GM18907 (cell line): ENCODE measurements at regions not wholly inside any gene's neighbourhood (a gene's known extent, or its start where the extent isn't known, plus 50 kb on each side); places are given as distances from the start of the nearest gene placed in this dataset.
A peak's percentile ranks its signal among the peaks of the same experiment; 100 is the strongest.
"Not testable (repeated sequence)": the region's sequence is repeated elsewhere in the genome, so short reads cannot be mapped to it uniquely, and the experiment has no call there.

Source experiments
- ATAC-seq: cut with Tn5 transposase; IDR thresholded peaks from one replicate; pipeline ENCODE4 v1.9.1; 2021; ENCODE audit warnings: mild to moderate bottlenecking, moderate library complexity; ENCODE audit not compliant: unreplicated experiment

DNA sequence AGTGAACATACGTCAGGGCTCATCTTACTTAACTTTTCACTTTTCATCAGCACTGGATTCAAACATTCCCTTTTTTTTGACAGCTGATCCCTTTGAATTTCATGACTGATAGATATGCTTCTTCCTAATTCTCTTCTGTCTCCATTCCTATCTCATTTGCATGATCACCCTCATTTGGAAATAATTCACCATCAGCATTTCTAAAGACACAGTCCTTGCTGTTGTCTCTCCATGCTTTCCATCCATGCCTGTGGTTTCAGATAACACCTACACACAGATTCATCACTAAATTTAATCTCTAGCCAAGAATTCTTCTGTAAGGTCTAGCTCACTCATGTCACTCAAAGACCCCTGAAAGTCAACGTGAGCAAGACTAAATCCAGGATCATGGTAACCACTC is 228.4 kb upstream of the BTBD3 start:
- ATAC-seq = no peak

DNA sequence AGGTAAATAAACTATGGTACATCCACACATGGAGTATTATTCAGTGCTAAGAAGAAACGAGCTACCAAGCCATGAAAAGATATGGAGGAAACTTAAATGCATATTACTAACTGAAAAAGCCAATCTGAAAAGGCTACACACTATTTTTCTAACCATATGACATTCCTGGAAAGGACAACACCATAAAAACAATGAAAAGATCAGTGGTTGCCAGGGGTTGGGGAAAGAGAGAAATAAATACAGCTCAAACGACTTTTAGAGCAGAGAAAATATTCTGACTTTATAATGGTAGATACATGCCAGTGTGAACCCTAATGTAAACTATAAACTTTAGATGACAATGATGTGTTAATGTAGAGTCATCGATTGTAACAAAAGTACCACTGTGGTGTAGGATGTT is 225.9 kb upstream of the BTBD3 start:
- no peak for ATAC-seq

DNA sequence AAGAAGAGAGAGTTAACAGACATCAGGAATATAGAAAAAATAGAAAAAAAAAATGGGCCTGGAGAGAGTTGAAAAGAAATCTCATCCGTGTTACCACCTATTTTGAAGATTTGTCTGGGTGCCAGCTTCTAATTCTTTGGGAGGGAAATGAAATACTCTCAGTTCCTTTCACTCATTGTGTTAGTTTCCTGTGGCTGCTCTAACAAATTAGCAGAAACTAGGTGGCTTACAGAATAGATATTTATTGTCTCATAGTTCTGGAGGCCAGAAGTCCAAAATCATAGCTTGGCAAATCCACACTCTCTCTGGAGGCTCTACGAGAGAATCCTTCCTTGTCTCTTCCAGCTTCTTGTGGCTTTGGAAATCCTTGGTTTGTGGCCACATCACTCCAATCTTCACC is 225.1 kb upstream of the BTBD3 start:
- no peak for ATAC-seq

DNA sequence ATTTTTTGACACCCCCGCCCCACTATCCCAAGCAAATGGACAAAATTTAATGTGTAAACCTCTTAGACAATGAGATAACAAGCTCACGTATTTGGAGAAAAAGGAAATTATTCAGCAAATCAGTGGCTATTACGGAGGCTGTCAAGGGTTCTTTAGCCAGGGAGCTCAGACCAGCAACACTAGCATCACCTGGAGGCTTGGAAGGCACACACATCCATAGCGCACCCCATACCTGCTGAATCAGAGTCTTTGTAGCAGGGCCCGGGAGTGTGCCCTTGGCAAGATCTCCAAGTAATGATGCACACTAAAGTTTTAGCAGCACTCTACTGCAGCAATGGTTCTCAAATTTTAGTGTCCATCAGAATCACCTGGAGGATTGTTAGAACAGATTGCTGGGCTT is 223.2 kb upstream of the BTBD3 start:
- ATAC-seq = no peak

DNA sequence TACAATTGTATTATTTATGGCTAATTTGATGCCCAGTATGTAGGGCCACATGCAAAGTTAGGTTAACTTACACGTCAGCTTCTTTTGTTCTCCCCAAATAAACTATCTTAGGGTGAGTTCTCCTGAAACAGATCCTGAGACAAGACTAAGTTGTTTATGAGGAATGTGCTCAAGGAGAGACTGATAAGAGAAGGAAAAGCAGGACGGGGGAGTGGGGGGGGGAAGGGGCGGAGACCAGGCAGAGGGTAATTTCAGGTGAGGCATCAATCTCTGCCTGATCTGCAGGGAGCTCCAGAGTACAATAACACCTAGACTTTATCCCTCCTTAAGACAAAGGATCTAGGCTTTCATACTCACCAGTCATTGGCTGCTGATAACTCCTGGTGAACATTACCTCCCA is 220.6 kb upstream of the BTBD3 start:
- ATAC-seq = no peak

DNA sequence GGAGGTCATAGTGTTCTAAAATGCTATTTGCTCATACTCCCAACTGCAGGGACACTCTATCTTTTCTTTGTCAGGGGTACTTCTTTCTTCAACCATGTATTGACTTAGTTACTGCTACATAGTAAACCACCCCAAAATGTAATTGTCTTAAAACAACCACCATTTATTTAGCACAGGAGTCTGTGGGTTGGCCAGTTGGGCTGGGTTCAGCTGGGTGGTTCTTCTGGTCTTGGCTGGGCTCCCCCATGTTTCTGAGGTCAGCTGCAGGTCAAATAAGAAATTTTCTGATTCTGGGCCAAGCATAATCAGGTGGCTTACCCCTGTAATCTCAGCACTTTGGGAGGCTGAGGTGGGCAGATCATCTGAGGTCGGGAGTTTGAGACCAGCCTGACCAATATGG is 220.0 kb upstream of the BTBD3 start:
- ATAC-seq = no peak

DNA sequence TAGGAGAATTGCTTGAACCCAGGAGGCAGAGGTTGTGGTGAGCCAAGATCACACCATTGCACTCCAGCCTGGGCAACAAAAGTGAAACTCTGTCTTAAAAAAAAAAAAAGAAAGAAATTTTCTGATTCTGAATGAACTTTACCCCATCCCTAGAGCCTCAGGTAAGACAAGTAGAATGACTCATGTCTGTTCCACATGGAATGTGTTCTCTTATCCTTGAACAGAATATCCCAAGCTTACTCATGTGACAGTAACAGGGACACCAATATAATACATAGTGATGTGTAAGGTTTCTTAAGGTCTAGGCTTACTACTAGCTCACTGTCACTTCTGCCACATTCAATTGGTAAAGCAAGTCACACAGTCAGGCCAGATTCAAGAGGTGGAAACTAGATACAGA is 219.6 kb upstream of the BTBD3 start:
- no peak for ATAC-seq

DNA sequence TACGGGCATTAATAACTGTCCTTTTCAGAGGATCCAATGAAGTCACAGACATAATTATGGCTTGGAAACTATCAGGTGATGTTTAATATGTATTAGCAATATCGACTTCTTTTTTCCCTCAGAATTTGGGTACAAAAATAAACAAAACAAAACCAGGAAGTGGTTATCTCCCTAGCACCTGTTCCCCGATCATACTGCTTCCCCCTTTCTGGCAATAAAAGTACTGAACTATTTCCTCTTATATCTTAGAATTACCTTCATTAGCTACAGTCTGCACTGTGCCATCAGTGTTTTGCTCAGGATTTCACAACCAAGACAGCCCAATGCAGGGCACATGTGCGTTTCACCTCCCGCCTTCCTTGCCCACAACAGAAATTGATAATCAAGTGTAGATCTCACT is 216.9 kb upstream of the BTBD3 start:
- no peak for ATAC-seq

DNA sequence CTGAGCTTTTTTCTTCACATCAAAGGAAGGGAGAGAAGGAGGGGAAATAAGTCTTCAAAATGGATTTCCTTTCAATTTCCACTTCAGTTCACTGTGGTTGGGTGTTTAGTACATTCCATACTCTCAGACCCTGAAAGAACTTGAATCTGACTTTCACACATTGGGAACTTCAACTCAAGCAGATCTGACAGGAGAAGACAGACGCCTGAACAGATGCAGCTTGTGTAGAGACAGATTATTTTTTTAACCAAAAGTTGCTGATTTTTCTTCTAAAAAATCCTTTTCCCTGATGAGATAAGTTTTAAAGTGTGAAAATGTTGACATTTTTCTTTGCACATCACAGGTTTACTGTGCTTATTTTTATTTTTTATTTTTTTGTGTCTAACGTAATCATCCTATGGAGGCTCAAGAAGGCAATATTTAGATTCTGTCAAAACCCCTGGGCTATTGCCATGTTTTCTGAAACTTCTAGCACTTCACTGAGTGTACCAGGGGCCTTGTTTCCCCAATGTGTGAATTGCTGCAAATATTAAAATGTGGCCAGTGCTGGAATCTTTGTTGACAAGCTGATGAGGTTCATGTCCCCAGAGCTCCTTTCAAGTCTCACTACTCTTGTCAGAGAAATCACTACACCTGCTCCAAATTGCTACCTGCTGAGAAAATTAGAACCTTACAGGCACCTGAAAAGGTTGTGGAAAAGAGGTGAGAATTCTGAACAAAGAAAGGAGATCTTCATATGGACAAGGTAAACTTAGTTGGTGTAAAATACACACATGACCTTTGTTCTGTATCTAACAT is 214.8 kb upstream of the BTBD3 start:
- ATAC-seq = no peak

DNA sequence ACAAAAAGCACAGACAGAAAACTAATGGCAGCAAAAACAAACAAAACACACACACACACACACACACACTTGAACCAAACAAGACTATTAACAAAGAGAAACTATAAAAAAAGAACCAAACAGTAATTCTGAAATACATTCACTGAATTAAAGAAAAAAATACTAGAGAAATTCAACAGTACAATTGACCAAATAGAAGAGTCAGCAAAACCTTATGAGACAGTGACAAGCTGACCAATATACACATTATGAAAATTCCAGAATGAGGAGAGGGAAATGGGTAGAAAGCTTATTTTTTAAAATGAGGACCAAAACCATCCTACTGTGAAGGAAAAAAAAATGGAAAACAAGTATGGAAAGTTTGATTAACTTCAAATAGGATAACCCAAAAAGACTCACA is 212.2 kb upstream of the BTBD3 start:
- ATAC-seq = no peak

DNA sequence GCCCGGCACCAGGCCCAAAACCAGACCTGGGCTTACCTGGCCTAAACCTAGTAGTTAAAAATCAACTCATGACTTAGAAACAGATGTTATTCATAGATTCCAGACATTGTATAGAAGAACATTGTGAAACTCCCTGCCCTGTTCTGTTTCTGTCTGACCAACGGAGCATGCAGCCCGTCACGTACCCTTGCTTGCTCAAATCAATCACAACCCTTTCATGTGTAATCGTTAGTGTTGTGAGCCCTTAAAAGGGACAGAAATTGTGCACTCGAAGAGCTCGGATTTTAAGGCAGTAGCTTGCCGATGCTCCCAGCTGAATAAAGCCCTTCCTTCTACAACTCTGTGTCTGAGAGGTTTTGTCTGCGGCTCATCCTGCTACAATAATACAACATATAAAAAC is 209.5 kb upstream of the BTBD3 start:
- ATAC-seq = not testable (repeated sequence)

DNA sequence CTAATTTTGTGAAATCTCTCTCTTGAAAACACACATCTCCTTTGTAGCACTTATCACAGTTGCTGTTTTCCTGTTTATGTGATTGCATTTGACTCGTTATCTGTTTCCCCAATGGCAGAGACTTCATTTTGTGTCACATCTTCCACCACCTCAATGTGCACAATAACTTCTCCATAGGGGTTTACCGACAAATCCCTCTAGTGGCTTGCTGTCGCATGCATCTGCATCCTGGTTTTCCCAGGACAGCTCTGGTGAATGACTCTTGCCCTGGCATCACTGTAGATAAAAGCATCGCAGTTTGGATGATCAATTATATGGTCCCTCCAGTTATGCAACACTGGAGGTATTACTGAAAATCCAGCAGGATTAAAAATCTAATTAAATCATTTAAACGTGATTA is 206.5 kb upstream of the BTBD3 start:
- ATAC-seq = no peak

DNA sequence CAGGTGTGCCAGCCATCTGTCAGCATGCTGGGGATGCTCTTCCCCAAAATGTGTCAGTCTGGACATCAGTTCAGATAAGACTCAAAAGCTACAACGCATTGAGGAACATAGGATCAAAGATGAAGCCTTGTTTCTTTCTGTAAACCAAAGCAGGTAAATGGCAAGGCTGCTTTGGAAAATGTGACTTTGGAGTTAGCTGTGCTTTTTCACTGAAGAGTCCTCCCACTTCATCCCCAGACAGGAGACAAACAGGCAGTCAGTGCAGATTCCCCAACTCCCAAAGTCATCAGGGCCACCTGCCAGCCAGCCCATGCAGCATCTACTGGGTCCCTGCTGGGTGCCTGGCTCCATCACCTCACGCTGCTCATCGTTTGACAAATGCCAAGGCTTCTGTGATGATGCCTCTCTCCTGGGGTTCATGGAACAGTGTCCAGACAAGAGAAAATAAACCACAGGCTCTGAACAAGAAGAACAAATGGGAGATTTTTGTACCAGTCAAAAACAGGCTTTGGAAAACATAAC is 205.0 kb upstream of the BTBD3 start:
- no peak for ATAC-seq

DNA sequence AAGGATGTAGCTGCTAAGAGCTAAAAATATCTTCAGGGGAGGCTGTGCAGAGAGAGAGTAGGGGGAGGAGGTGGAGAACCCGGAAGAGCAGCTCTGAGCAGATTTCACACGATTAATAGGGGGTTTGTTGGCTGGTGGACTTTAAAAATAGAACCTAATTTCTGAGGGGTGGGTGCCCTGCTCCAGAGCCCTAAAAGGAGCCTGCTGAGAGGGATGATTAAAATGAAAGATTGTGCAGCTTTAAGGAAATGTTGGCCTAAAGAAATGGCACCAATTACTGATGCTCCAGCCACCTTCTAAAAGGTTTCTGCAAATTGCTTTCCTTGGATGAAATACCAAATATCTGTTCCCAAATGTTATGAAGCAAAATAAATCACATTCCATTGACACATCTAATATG is 202.8 kb upstream of the BTBD3 start:
- no peak for ATAC-seq

DNA sequence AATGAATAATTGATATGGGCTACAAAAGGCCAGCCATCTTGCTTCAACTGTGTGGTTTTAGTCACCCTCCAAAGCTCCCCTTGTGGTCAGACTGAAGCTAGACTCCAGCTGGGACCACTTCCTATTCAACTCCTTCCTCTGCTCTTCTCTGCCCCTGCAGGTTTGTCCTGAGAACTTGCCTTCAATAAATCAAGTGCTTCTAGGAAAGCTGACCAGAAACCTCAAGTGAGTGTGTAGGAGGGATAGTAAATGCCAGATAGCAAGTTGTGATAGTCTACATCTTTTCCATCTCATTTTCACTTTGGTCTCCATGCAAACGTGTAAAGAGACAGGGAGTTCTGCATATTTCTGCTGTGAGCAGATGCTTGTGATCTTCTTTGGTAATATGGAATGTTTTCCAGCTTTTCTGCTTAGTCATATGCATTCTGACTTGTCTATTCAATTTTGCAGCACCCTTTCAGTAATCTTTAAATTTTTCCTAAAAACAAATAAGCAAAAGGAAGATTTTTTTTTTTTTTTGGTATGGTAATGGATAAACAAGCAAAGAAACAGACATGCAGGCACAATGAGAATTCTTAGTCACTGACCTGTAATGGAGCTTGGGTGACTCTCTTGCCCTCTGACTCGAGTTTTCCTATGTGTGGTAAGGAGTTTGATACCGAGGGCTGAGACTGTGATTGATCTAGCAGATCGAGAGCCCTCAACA is 201.3 kb upstream of the BTBD3 start:
- peak; percentile 70 for ATAC-seq

DNA sequence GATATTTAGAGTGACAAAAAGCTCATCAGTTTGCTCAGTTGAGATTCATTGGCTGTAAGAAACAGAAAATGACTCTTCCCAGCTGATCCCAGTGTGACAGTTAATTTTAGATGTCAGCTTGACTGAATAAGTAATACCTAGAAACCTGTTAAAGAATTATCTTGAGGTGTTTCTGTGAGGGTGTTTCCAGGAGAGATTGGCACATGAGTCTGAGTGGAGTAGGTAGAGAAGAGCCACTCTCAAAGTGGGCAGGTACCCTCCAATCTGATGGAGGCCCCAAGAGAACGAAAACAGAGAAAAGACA is 200.8 kb upstream of the BTBD3 start:
- ATAC-seq = no peak

DNA sequence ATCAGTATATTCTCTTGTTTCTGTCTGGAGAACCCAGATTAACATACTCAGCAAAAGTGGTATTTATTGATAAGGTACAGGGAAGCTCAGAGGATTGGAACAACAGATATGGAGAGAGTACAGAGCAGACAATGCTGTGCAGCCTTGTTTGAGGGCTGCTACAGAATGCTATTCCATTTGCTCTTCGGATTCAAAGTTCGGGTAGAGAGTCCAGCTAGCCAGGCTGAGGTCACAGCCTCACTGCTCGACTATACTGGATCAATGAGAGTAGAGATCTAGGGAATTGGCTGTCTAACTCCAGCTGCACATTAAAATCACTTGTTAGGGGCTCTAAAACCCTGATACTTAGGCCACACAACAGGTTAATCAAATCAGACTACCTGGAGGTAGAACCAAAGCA is 200.1 kb upstream of the BTBD3 start:
- ATAC-seq = no peak

DNA sequence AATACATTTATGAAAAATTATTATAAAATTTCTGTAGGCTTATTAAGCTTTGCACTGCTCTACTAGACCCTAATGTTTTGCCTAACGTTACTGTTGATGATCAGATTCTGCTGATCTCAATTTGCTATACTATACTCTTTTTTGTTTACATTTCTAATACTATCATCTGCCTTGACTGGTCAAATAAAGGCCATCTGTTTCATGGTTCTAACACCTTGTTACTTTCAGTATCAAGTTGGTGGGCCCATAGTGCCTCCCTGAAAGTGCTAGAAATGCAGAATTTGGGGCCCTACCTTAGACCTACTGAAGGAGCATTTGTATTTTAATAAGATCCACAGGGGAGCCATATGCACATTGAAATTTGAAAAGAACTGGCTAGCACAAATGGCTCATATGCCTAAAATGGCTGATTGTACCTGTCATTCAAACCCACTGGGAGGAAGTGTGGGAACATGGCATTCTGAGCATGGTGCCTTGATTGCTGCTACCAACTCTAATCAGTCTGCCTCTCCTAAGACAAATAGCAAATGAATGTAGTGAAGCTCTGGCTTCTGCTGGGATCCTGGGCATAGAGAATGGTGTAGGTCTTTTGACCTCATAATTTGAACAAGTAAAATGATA is 199.1 kb upstream of the BTBD3 start:
- ATAC-seq = no peak

DNA sequence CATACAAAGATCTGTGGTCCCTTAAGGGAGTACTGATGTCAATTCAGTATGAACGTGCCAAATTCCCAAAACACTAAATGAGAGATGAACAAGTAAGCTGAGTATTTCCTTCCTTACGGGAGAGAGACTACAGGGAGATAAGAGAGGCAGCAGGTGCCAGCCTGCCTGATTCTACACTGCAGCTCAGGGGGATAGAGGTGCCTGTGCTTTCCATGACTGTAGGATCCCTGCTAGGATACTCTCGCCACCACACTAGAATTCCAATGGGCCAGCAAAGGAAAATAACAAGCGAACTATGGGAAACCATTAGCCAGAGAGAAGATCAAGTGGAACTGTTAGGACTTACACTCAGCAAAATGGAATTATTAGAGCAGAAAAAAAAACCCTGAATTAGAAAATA is 198.5 kb upstream of the BTBD3 start:
- ATAC-seq = no peak

DNA sequence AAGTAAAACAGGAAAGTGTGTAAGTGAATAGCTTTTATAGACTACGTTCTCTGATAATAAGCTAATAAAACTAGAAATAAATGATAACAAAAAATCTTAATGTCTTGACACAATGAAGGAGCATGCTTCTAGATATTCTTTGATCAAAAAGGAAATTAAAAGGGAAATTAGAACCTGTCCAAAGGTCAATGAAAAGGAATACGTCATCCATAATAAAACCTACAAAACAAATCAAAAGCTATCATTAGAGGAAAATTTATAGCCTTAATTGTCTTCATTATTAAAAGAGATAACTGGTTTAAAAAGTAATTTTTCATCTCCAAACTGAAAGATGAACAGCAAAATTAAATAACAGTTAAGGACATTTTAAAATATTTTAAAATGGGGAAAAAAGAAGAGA is 196.3 kb upstream of the BTBD3 start:
- ATAC-seq = no peak

DNA sequence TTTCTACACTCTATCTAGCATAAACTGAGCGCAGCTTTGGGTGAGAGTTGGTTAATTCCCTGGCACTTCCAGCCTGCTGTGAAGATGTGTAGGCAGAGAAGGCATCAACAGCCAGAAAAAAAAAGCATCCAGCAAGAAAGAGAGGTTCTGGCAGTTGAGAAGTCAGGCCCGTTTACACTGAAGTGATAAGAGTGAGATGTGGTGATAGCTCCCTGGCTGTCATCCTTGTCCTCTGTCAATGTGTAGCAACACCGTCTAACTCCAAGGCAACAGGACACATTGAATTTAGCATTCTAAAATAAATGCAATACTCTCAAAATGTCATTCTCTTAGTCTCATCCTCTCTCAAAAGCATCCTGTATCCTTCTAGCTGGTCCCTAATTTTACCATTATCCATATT is 193.6 kb upstream of the BTBD3 start:
- no peak for ATAC-seq

DNA sequence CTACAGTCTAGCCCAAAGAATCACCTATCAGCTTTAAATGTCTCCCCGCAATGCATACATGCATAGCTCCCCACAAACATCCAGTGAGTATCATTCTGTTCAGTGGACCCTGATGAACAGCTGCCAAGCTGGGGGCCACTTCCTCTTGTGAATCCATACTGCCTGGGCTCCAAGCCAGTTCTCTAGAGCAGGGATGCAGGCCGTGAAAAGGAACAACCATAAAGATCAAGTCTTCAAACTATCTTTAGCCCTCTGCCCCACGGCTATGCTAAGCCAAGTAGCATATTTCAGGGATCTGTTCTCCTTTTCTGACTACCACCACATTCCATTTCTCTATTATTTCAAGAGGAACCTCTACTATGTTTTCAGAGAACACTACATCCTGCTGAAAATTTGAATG is 191.7 kb upstream of the BTBD3 start:
- no peak for ATAC-seq
